ENCODE measurements at regions not wholly inside any gene's neighbourhood (a gene's known extent, or its start where the extent isn't known, plus 50 kb on each side); places are given as distances from the start of the nearest gene placed in this dataset.

DNA sequence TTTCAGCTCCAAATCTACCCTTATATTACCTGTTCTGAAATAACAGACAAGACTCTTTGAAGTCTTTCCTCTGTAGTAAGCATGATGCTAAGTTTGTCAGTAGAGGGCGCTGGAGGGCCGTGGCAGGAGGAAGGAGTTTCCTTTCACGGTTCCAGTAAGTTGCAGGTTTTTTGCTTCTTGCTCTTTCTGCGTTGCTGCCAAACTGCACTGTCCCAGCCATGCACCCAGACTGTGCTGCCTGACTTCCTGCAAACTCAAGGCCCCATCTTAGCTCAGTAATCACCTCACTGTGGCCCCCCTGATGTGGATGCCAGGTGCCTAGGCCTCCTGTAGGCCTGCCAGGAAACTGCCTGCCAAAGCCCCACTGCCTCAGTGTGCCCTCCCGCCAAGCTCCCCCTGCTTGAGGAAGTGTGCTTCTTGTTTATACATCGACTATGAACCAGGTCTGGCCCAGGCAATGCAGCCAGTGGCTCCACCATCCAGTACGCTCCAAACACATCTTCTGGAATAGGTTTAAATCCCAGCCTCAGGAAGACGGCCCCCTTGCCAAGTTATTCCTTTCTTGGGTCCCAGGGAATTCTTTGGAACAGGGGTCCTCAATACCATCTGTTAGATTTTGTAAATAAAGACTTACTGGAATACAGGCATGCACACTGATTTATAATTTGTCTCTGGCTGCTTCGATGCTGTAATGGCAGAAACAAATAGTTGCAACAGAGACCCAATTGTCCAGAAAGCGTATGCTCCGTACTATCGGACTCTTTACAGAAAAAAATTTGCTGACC lies 193.7 kb upstream of the LRIG3 start (continued):
- peak; percentile 52; the same call in 1 of the 2 replicates for TF ChIP-seq ZNF331 (CRISPR knock-in tag; IDR thresholded peaks at IDR 0.05)
- peak; percentile 24; the same call in 1 of the 2 replicates for TF ChIP-seq GABPB1 (CRISPR knock-in tag; IDR thresholded peaks at IDR 0.05)

DNA sequence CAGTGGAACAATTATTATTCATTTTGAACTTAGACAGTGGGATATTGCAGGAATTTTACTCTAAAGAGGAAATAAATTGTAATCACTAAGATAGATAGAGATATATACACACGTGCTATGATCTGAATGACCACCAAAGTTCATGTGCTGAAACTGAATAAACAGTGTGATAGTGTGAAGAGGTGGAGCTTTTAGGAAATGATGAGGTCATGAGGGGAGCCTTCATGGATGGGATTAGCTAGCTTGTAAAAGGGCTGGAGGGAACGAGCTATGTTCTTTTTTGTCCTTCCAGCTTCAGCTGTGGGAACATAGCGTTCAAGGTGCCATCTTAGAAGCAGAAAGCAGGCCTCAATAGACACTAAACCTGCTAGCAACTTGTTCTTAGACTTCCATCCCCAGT lies 191.5 kb upstream of the LRIG3 start:
- Histone ChIP-seq H3K4me3 (replicated peaks in 1 of 3; ENCODE audit: insufficient read depth in 1 of 3, low read depth in 2 of 3, low read length in 3 of 3) (no peak overlapping the region), H3K4me2 (ENCODE audit: low read depth, low read length) (no peak overlapping the region), H3K79me2 (ENCODE audit: insufficient read depth, low read length) (no peaks in the 10 kb centered on the region), H3K9ac (ENCODE audit: insufficient read depth, low read depth, low read length) (no peak overlapping the region), H3K36me3 (replicated peaks in 1 of 2; ENCODE audit: control insufficient read depth in 1 of 2, insufficient read depth in 2 of 2, low read length in 2 of 2) (no peaks in the 10 kb centered on the region), H3K27ac (ENCODE audit: extremely low read length, insufficient read depth, low read length) (no peak overlapping the region), H3K9me3 (ENCODE audit: low read length) (no peaks in the 10 kb centered on the region), H2AFZ (ENCODE audit: low read length) (no peak overlapping the region), H3K4me1 (ENCODE audit: insufficient read depth, low read length) (no peaks in the 10 kb centered on the region), H3K27me3 (ENCODE audit: control insufficient read depth in 1 of 2, insufficient read depth in 2 of 2, low read length in 2 of 2) (no peaks in the 10 kb centered on the region), H4K20me1 (ENCODE audit: insufficient read depth, low read length) (no peaks in the 10 kb centered on the region)
- FAIRE-seq, result no peak
- intact Hi-C loops (cut with micrococcal nuclease; ENCODE audit: unreplicated experiment), result no loop called here
- ATAC-seq, result no peak
- no TSS peak for BruUV-seq (replicated peaks)
- no peak for DNase-seq (ENCODE audit: low spot score)
- in situ Hi-C loops (cut with HindIII; ENCODE audit: extremely low pct_ligation_motif_present, low pct_unique_long_range_greater_than_20kb), result no loop called here
- 0% methylated on average over 3 of the region's 3 CpGs for WGBS (ENCODE audit: low lambda C conversion rate)
- ChIA-PET POLR2A (no interaction called here), CTCF (ENCODE audit: low intra/inter-chr PET ratio, low total read pairs) (interaction anchor here (4.2 kb wide), 1 partner anchor 38 kb away, joined by 36 read pairs; no protein-coding TSS in a partner anchor)
- TF ChIP-seq ZNF550 (CRISPR knock-in tag; IDR thresholded peaks at IDR 0.05; ENCODE audit: borderline replicate concordance), result no peak
- no peak for TF ChIP-seq STAT6 (CRISPR knock-in tag; IDR thresholded peaks at IDR 0.05; ENCODE audit: borderline replicate concordance)
- no peak for TF ChIP-seq ZHX2 (IDR thresholded peaks at IDR 0.05; ENCODE audit: low read depth)
- TF ChIP-seq ZHX2 (CRISPR knock-in tag; IDR thresholded peaks at IDR 0.05; ENCODE audit: borderline replicate concordance), result no peak
- no peak for TF ChIP-seq ZBTB38 (CRISPR knock-in tag; IDR thresholded peaks at IDR 0.05)
- TF ChIP-seq THYN1 (CRISPR knock-in tag; IDR thresholded peaks at IDR 0.05; ENCODE audit: borderline replicate concordance, low read depth), result no peak
- no peak for TF ChIP-seq ZBTB14 (CRISPR knock-in tag; IDR thresholded peaks at IDR 0.05)
- TF ChIP-seq BHLHE40 (IDR thresholded peaks at IDR 0.05; ENCODE audit: low read length), result no peak

Data from HepG2 (cell line).